ENCODE measurements at regions not wholly inside any gene's neighbourhood (a gene's known extent, or its start where the extent isn't known, plus 50 kb on each side); places are given as distances from the start of the nearest gene placed in this dataset.

DNA sequence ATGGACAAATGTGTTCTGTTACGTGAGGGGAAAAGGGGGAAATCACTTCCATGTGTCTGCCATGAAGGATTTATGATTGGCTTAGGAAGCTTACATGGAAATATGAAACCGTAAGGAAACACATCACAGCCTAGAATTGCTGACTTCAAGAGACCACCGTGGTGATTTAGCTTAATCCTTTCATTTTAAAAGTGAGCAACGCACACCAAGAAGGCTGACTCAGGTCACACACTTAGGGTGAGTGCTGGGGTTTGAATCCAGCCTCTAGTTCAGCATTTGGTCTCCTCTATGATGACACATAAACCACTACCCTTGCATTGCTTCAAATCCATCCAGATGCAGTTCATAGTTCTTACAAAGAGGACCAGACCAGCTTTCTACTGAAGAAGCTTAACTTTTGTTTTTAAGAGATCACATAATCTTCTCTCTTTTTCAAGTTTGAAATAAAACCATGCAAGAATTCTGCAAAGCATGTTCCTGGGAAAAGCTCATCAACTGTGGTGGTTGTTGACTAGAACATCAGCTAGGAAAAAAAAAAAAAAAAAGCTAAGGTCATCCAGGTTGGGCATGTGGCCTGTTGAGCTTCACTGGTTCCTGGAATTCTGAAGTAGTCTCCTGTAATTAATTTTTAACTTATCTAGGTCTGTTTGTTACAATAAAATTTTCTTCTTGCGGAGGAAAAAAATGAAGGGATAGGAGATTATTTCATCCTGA lies 60.2 kb upstream of the KL start:
- Histone ChIP-seq H3K79me2 (ENCODE audit: insufficient read depth, low read length) (no peaks in the 10 kb centered on the region), H4K20me1 (ENCODE audit: insufficient read depth, low read length) (no peaks in the 10 kb centered on the region), H3K27me3 (ENCODE audit: insufficient read depth, low read length) (peaks cover 4% of the 10 kb centered on the region), H2AFZ (ENCODE audit: low read depth, low read length) (no peak overlapping the region), H3K9ac (ENCODE audit: low read length) (no peak overlapping the region), H3K27ac (ENCODE audit: low read depth, low read length) (no peak overlapping the region), H3K36me3 (ENCODE audit: insufficient read depth, low read length) (no peaks in the 10 kb centered on the region), H3K4me3 (ENCODE audit: insufficient read depth, low read depth, low read length) (no peak overlapping the region), H3K4me1 (ENCODE audit: insufficient read depth, low read length) (no peaks in the 10 kb centered on the region), H3K4me2 (ENCODE audit: low read length) (no peak overlapping the region), H3K9me3 (ENCODE audit: insufficient read depth, low read depth, low read length) (no peaks in the 10 kb centered on the region)
- no peak for DNase-seq (ENCODE audit: low read depth)
- FAIRE-seq, result no peak
- H3K4me1 Mint-ChIP-seq (ENCODE audit: low read depth, unreplicated experiment), result no peaks in the 10 kb centered on the region
- no peaks in the 10 kb centered on the region for H3K9me3 Mint-ChIP-seq (ENCODE audit: unreplicated experiment)
- no peak overlapping the region for H3K27ac Mint-ChIP-seq (ENCODE audit: unreplicated experiment)
- TF ChIP-seq, protein P1, sequence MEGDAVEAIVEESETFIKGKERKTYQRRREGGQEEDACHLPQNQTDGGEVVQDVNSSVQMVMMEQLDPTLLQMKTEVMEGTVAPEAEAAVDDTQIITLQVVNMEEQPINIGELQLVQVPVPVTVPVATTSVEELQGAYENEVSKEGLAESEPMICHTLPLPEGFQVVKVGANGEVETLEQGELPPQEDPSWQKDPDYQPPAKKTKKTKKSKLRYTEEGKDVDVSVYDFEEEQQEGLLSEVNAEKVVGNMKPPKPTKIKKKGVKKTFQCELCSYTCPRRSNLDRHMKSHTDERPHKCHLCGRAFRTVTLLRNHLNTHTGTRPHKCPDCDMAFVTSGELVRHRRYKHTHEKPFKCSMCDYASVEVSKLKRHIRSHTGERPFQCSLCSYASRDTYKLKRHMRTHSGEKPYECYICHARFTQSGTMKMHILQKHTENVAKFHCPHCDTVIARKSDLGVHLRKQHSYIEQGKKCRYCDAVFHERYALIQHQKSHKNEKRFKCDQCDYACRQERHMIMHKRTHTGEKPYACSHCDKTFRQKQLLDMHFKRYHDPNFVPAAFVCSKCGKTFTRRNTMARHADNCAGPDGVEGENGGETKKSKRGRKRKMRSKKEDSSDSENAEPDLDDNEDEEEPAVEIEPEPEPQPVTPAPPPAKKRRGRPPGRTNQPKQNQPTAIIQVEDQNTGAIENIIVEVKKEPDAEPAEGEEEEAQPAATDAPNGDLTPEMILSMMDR (IDR thresholded peaks at IDR 0.05; ENCODE audit: insufficient read depth, low read depth, low read length), result no peak
- no peak for TF ChIP-seq EZH2 (IDR thresholded peaks at IDR 0.05; ENCODE audit: insufficient read depth, low read length)
- H3K36me3 Mint-ChIP-seq (ENCODE audit: low read depth, unreplicated experiment), result no peaks in the 10 kb centered on the region
- no peak overlapping the region for H3K4me3 Mint-ChIP-seq (ENCODE audit: unreplicated experiment)
- peaks cover 26% of the 10 kb centered on the region for H3K27me3 Mint-ChIP-seq (ENCODE audit: low read depth, unreplicated experiment)

DNA sequence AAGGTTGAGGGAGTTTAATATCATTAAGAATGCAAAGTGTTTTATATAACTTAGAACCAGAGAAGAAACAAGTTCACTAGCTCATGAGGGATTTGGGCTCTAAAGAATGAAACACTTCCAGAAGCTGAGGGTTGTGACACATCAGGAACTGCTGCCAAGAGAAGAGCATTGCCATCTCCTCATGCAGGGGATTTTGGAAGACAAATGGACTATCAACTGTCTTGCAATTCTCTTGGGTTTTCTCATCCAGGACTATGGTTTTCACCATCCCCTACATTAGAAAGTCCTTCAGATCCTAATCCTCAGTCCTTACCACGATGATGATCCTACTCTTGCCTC lies 59.7 kb upstream of the KL start:
- no peaks in the 10 kb centered on the region for H3K4me1 Mint-ChIP-seq (ENCODE audit: low read depth, unreplicated experiment)
- Histone ChIP-seq H3K4me2 (ENCODE audit: low read length) (no peak overlapping the region), H4K20me1 (ENCODE audit: insufficient read depth, low read length) (no peaks in the 10 kb centered on the region), H3K27ac (ENCODE audit: low read depth, low read length) (no peak overlapping the region), H3K9ac (ENCODE audit: low read length) (no peak overlapping the region), H3K79me2 (ENCODE audit: insufficient read depth, low read length) (no peaks in the 10 kb centered on the region), H3K4me3 (ENCODE audit: insufficient read depth, low read depth, low read length) (no peak overlapping the region), H3K36me3 (ENCODE audit: insufficient read depth, low read length) (no peaks in the 10 kb centered on the region), H3K27me3 (ENCODE audit: insufficient read depth, low read length) (peaks cover 7% of the 10 kb centered on the region), H2AFZ (ENCODE audit: low read depth, low read length) (no peak overlapping the region), H3K4me1 (ENCODE audit: insufficient read depth, low read length) (no peaks in the 10 kb centered on the region), H3K9me3 (ENCODE audit: insufficient read depth, low read depth, low read length) (no peaks in the 10 kb centered on the region)
- FAIRE-seq (no peak), DNase-seq (ENCODE audit: low read depth) (no peak)
- no peaks in the 10 kb centered on the region for H3K9me3 Mint-ChIP-seq (ENCODE audit: unreplicated experiment)
- H3K36me3 Mint-ChIP-seq (ENCODE audit: low read depth, unreplicated experiment), result no peaks in the 10 kb centered on the region
- H3K27me3 Mint-ChIP-seq (ENCODE audit: low read depth, unreplicated experiment), result peaks cover 22% of the 10 kb centered on the region
- H3K4me3 Mint-ChIP-seq (ENCODE audit: unreplicated experiment), result no peak overlapping the region
- no peak overlapping the region for H3K27ac Mint-ChIP-seq (ENCODE audit: unreplicated experiment)
- no peak for TF ChIP-seq EZH2 (IDR thresholded peaks at IDR 0.05; ENCODE audit: insufficient read depth, low read length)
- TF ChIP-seq, protein P1 (IDR thresholded peaks at IDR 0.05; ENCODE audit: insufficient read depth, low read depth, low read length), result no peak

DNA sequence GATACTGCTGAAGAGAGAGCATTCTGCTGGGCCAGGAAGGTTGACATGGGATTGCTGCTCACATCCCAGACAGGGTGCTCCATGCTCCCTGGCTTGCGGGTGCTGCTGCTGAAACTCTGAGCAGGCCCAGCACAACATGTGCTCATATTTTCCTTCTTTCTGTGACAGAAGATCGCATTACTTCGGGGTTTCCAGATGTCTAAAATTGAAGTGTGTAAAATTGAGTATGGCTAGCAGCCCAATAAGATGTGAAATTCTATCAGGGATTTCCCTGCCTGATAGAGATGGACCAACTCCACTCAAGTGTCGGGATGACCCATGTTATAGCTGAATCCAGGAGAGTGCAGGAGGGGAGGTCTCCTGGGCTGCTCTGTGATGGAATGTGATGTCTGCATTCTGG lies 55.6 kb upstream of the KL start:
- no peak overlapping the region for H3K27ac ChIP-seq (ENCODE audit: low read depth, low read length)
- H2AFZ ChIP-seq (ENCODE audit: low read depth, low read length), result no peak overlapping the region
- Mint-ChIP-seq H3K4me3 (ENCODE audit: unreplicated experiment) (no peak overlapping the region), H3K27me3 (ENCODE audit: low read depth, unreplicated experiment) (peaks cover 11% of the 10 kb centered on the region), H3K4me1 (ENCODE audit: low read depth, unreplicated experiment) (no peaks in the 10 kb centered on the region), H3K9me3 (ENCODE audit: unreplicated experiment) (no peaks in the 10 kb centered on the region), H3K27ac (ENCODE audit: unreplicated experiment) (no peak overlapping the region), H3K36me3 (ENCODE audit: low read depth, unreplicated experiment) (no peaks in the 10 kb centered on the region)
- no peak overlapping the region for H3K4me2 ChIP-seq (ENCODE audit: low read length)
- H3K79me2 ChIP-seq (ENCODE audit: insufficient read depth, low read length), result no peaks in the 10 kb centered on the region
- H3K4me3 ChIP-seq (ENCODE audit: insufficient read depth, low read depth, low read length), result no peak overlapping the region
- DNase-seq (ENCODE audit: low read depth), result no peak
- no peak for FAIRE-seq
- peaks cover 7% of the 10 kb centered on the region for H3K27me3 ChIP-seq (ENCODE audit: insufficient read depth, low read length)
- H3K9me3 ChIP-seq (ENCODE audit: insufficient read depth, low read depth, low read length), result no peaks in the 10 kb centered on the region
- no peak for TF ChIP-seq EZH2 (IDR thresholded peaks at IDR 0.05; ENCODE audit: insufficient read depth, low read length)
- TF ChIP-seq, protein P1 (IDR thresholded peaks at IDR 0.05; ENCODE audit: insufficient read depth, low read depth, low read length), result no peak
- no peaks in the 10 kb centered on the region for H4K20me1 ChIP-seq (ENCODE audit: insufficient read depth, low read length)
- no peaks in the 10 kb centered on the region for H3K4me1 ChIP-seq (ENCODE audit: insufficient read depth, low read length)
- no peaks in the 10 kb centered on the region for H3K36me3 ChIP-seq (ENCODE audit: insufficient read depth, low read length)
- H3K9ac ChIP-seq (ENCODE audit: low read length), result no peak overlapping the region
